ENCODE measurements at regions not wholly inside any gene's neighbourhood (a gene's known extent, or its start where the extent isn't known, plus 50 kb on each side); places are given as distances from the start of the nearest gene placed in this dataset.
"Not testable (repeated sequence)": the region's sequence is repeated elsewhere in the genome, so short reads cannot be mapped to it uniquely, and the experiment has no call there.

GRCh38 chr5:104024538-104024937 is 461.9 kb upstream of the NUDT12 start:
- Histone ChIP-seq H3K27ac (no peak overlapping the region), H3K4me3 (no peak overlapping the region)
- no peak for TF ChIP-seq CTCF (IDR thresholded peaks at IDR 0.05)
- no peak for DNase-seq (ENCODE audit: low spot score)

- DNase-seq (ENCODE audit: low spot score) = no peak
- Histone ChIP-seq H3K4me3 (no peak overlapping the region), H3K27ac (no peak overlapping the region)
- TF ChIP-seq CTCF (IDR thresholded peaks at IDR 0.05) = no peak
Observed at GRCh38 chr5:104023739-104024138, 461.1 kb upstream of the NUDT12 start.

GRCh38 chr5:104019956-104020355 is 457.4 kb upstream of the NUDT12 start:
- H3K4me3 ChIP-seq = no peak overlapping the region
- DNase-seq (ENCODE audit: low spot score) = no peak
- TF ChIP-seq CTCF (IDR thresholded peaks at IDR 0.05) = no peak
- H3K27ac ChIP-seq = no peak overlapping the region

GRCh38 chr5:104018299-104018698 is 455.7 kb upstream of the NUDT12 start:
- no peak overlapping the region for H3K27ac ChIP-seq
- no peak overlapping the region for H3K4me3 ChIP-seq
- DNase-seq (ENCODE audit: low spot score) = no peak
- TF ChIP-seq CTCF (IDR thresholded peaks at IDR 0.05) = no peak

GRCh38 chr5:104016646-104017045 is 454.1 kb upstream of the NUDT12 start:
- Histone ChIP-seq H3K27ac (no peak overlapping the region), H3K4me3 (no peak overlapping the region)
- DNase-seq (ENCODE audit: low spot score) = no peak
- TF ChIP-seq CTCF (IDR thresholded peaks at IDR 0.05) = no peak

- no peak overlapping the region for H3K4me3 ChIP-seq
- TF ChIP-seq CTCF (IDR thresholded peaks at IDR 0.05) = no peak
- DNase-seq (ENCODE audit: low spot score) = no peak
- H3K27ac ChIP-seq = no peak overlapping the region
Observed at GRCh38 chr5:104015765-104016164, 453.2 kb upstream of the NUDT12 start.

- not testable (repeated sequence) for DNase-seq (ENCODE audit: low spot score); H3K4me3 ChIP-seq; H3K27ac ChIP-seq
Observed at GRCh38 chr5:104002783-104003182, 440.2 kb upstream of the NUDT12 start.

GRCh38 chr5:104001136-104001535 is 438.5 kb upstream of the NUDT12 start:
- no peak for TF ChIP-seq CTCF (IDR thresholded peaks at IDR 0.05)
- no peak for DNase-seq (ENCODE audit: low spot score)
- H3K27ac ChIP-seq = no peak overlapping the region
- H3K4me3 ChIP-seq = no peak overlapping the region
